Liver (tissue), 3 donors: ENCODE measurements at regions not wholly inside any gene's neighbourhood (a gene's known extent, or its start where the extent isn't known, plus 50 kb on each side); places are given as distances from the start of the nearest gene placed in this dataset.

ENCODE experiments used
- EGR1 ChIP-seq, 2 donors: IDR thresholded peaks; 2 replicates each; pipeline ENCODE4 v1.6.1; 2016 to 2018; ENCODE audit warnings: antibody characterized with exemption in 2 of 2, low read depth in 2 of 2
- FOXA2 ChIP-seq: IDR thresholded peaks from 2 replicates; pipeline ENCODE4 v1.6.1; 2016; ENCODE audit warnings: antibody characterized with exemption
- MAX ChIP-seq: IDR thresholded peaks from 2 replicates; pipeline ENCODE4 v1.6.1; 2016; ENCODE audit warnings: antibody characterized with exemption
- NR2F2 ChIP-seq: IDR thresholded peaks from 2 replicates; pipeline ENCODE4 v1.6.1; 2016; ENCODE audit warnings: antibody characterized with exemption
- RAD21 ChIP-seq, 2 donors: IDR thresholded peaks; 2 replicates each; pipeline ENCODE4 v1.6.1; 2016; ENCODE audit warnings: antibody characterized with exemption in 2 of 2, mild to moderate bottlenecking in 2 of 2
- REST ChIP-seq: IDR thresholded peaks from 2 replicates; pipeline ENCODE4 v1.6.1; 2016; ENCODE audit warnings: antibody characterized with exemption, mild to moderate bottlenecking
- TAF1 ChIP-seq: conservative IDR thresholded peaks from 2 replicates; pipeline ENCODE4 v1.6.1; 2016; ENCODE audit warnings: antibody characterized with exemption, mild to moderate bottlenecking
- TF ChIP-seq, protein P1 (sequence below): fragments of 150-350 bp; IDR thresholded peaks from 2 replicates; pipeline ENCODE4 v1.5.1; 2017; ENCODE audit warnings: improper control_type of control experiment, low read depth, low read length; ENCODE audit not compliant: missing input control
- TF ChIP-seq, protein P2 (sequence below): IDR thresholded peaks from 2 replicates; pipeline ENCODE4 v1.6.1; 2016; ENCODE audit warnings: antibody characterized with exemption
- donor health status: healthy.
- donor health status: healthy.

- TF ChIP-seq, protein P1, sequence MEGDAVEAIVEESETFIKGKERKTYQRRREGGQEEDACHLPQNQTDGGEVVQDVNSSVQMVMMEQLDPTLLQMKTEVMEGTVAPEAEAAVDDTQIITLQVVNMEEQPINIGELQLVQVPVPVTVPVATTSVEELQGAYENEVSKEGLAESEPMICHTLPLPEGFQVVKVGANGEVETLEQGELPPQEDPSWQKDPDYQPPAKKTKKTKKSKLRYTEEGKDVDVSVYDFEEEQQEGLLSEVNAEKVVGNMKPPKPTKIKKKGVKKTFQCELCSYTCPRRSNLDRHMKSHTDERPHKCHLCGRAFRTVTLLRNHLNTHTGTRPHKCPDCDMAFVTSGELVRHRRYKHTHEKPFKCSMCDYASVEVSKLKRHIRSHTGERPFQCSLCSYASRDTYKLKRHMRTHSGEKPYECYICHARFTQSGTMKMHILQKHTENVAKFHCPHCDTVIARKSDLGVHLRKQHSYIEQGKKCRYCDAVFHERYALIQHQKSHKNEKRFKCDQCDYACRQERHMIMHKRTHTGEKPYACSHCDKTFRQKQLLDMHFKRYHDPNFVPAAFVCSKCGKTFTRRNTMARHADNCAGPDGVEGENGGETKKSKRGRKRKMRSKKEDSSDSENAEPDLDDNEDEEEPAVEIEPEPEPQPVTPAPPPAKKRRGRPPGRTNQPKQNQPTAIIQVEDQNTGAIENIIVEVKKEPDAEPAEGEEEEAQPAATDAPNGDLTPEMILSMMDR = no peak
- TF ChIP-seq, protein P2, sequence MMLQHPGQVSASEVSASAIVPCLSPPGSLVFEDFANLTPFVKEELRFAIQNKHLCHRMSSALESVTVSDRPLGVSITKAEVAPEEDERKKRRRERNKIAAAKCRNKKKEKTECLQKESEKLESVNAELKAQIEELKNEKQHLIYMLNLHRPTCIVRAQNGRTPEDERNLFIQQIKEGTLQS = no peak
- no peak for TF ChIP-seq NR2F2
- no peak for TF ChIP-seq REST
- no peak for TF ChIP-seq RAD21 (IDR thresholded peaks at IDR 0.05)
- TF ChIP-seq MAX = no peak
- TF ChIP-seq TAF1 = no peak
- TF ChIP-seq FOXA2 = no peak
- no peak for TF ChIP-seq EGR1 (IDR thresholded peaks at IDR 0.05; ENCODE audit: low read depth in 2 of 2)
Measured at GRCh38 chr20:11266571-11266970, 592.8 kb upstream of the JAG1 start.
